ENCODE measurements at regions not wholly inside any gene's neighbourhood (a gene's known extent, or its start where the extent isn't known, plus 50 kb on each side); places are given as distances from the start of the nearest gene placed in this dataset.

GRCh38 chr3:127431066-127431465 lies 143.2 kb upstream of the PRR20G start:
- TF ChIP-seq CTCF (IDR thresholded peaks at IDR 0.05) (no peak), POLR2A (IDR thresholded peaks at IDR 0.05) (no peak)
